Esophagus muscularis mucosa (tissue), 4 donors: ENCODE measurements at regions not wholly inside any gene's neighbourhood (a gene's known extent, or its start where the extent isn't known, plus 50 kb on each side); places are given as distances from the start of the nearest gene placed in this dataset.

Experiments used
- DNase-seq: peaks from one replicate; pipeline ENCODE4 v3.0.0-alpha.2; 2017; ENCODE audit errors: extremely low spot score
- H3K27ac ChIP-seq, 4 donors: fragments of 200-600 bp; sonication (generic); replicated peaks in 1 of 4; 1 replicate in 3 of 4; 2 replicates in 1 of 4; pipeline ENCODE4 v1.5.1; 2016 to 2019; ENCODE audit warnings: mild to moderate bottlenecking in 1 of 4
- H3K27me3 ChIP-seq, 4 donors: fragments of 200-600 bp; sonication (generic); one replicate each; pipeline versions ENCODE4 v1.5.1 to v1.6.0; 2016 to 2019
- H3K36me3 ChIP-seq, 4 donors: fragments of 200-600 bp; sonication (generic); one replicate each; pipeline ENCODE4 v1.5.1; 2016 to 2019
- H3K4me1 ChIP-seq, 4 donors: fragments of 200-600 bp; sonication (generic); one replicate each; pipeline ENCODE4 v1.5.1; 2016 to 2019
- H3K4me3 ChIP-seq, 4 donors: fragments of 200-600 bp; sonication (generic); 1 replicate in 2 of 4; 2 replicates in 2 of 4; pipeline ENCODE4 v1.5.1; 2016 to 2019; ENCODE audit warnings: mild to moderate bottlenecking in 4 of 4, moderate library complexity in 1 of 4
- H3K9me3 ChIP-seq, 4 donors: fragments of 200-600 bp; sonication (generic); 1 replicate in 3 of 4; 2 replicates in 1 of 4; pipeline ENCODE4 v1.5.1; 2016 to 2019
- CTCF ChIP-seq, 3 experiments: fragments of 200-600 bp in 2 of 3; fragments of 450-650 bp in 1 of 3; sonication (generic) in 2 of 3; IDR thresholded peaks; one replicate each; pipeline ENCODE4 v1.5.1; 2017 to 2019; ENCODE audit warnings: antibody characterized with exemption in 3 of 3, mild to moderate bottlenecking in 2 of 3, moderate library complexity in 1 of 3
- EP300 ChIP-seq: sonication (generic); formaldehyde crosslinking; IDR thresholded peaks from one replicate; pipeline ENCODE4 v1.6.1; 2017; ENCODE audit warnings: antibody characterized with exemption
- POLR2A ChIP-seq: fragments of 450-650 bp; IDR thresholded peaks from one replicate; pipeline ENCODE4 v1.6.1; 2017; ENCODE audit warnings: antibody characterized with exemption, moderate library complexity, mild to moderate bottlenecking, low read depth
- POLR2AphosphoS5 ChIP-seq, 2 donors: sonication (generic); formaldehyde crosslinking; IDR thresholded peaks; one replicate each; pipeline ENCODE4 v1.6.1; 2017; ENCODE audit warnings: antibody characterized with exemption in 2 of 2
- WGBS: methylation state at CpG from one replicate; pipeline ENCODE4 v1.1.5; 2018; 5-methylcytosine and 5-hydroxymethylcytosine counted together
- intact Hi-C: fragments of 100-400 bp; cut with DNase I; formaldehyde crosslinking; loops from one replicate; pipeline ENCODE4 v1.15.1; 2023

- H3K4me1 ChIP-seq = peaks cover 0 to 5% (median 0%) of the 10 kb centered on the region in 4 donors
- intact Hi-C loops = no loop called here
- no peak overlapping the region for H3K4me3 ChIP-seq
- DNase-seq = no peak
- TF ChIP-seq EP300 (no peak), POLR2AphosphoS5 (IDR thresholded peaks at IDR 0.05) (no peak), CTCF (IDR thresholded peaks at IDR 0.05) (no peak), POLR2A (no peak)
- WGBS = 46% methylated on average over 1 of the region's 1 CpG
- no peak overlapping the region for H3K27ac ChIP-seq
- H3K9me3 ChIP-seq = no peaks in the 10 kb centered on the region
- H3K27me3 ChIP-seq = no peaks in the 10 kb centered on the region
- H3K36me3 ChIP-seq = no peaks in the 10 kb centered on the region
Measured at GRCh38 chr14:26866721-26867120, 268.9 kb upstream of the NOVA1 start.

- Histone ChIP-seq H3K36me3 (no peaks in the 10 kb centered on the region), H3K4me1 (peaks cover 0 to 5% (median 0%) of the 10 kb centered on the region in 4 donors), H3K27me3 (no peaks in the 10 kb centered on the region), H3K4me3 (no peak overlapping the region), H3K27ac (no peak overlapping the region), H3K9me3 (no peaks in the 10 kb centered on the region)
- TF ChIP-seq POLR2AphosphoS5 (IDR thresholded peaks at IDR 0.05) = no peak
- no peak for TF ChIP-seq POLR2A
- no peak for DNase-seq
- intact Hi-C loops = no loop called here
- WGBS = 37% methylated on average over 6 of the region's 6 CpGs
Measured at GRCh38 chr14:26867171-26867757, 269.4 kb upstream of the NOVA1 start.

GRCh38 chr14:26870096-26870495 lies 272.3 kb upstream of the NOVA1 start:
- TF ChIP-seq EP300 (no peak), POLR2AphosphoS5 (IDR thresholded peaks at IDR 0.05) (no peak), POLR2A (no peak), CTCF (IDR thresholded peaks at IDR 0.05) (no peak)
- intact Hi-C loops = no loop called here
- WGBS = 76% methylated on average over 2 of the region's 2 CpGs
- DNase-seq = no peak
- H3K9me3 ChIP-seq = no peaks in the 10 kb centered on the region
- peaks cover 0 to 8% (median 3%) of the 10 kb centered on the region in 4 donors for H3K4me1 ChIP-seq
- no peaks in the 10 kb centered on the region for H3K27me3 ChIP-seq
- H3K4me3 ChIP-seq = no peak overlapping the region
- H3K36me3 ChIP-seq = no peaks in the 10 kb centered on the region
- no peak overlapping the region for H3K27ac ChIP-seq

GRCh38 chr14:26870722-26871617 lies 273.1 kb upstream of the NOVA1 start:
- intact Hi-C loops = no loop called here
- WGBS = 46% methylated on average over 8 of the region's 8 CpGs

More at GRCh38 chr14:26870722-26871617, 273.1 kb upstream of the NOVA1 start:
- Histone ChIP-seq H3K4me1 (peaks cover 0 to 8% (median 3%) of the 10 kb centered on the region in 4 donors), H3K9me3 (no peaks in the 10 kb centered on the region), H3K27me3 (no peaks in the 10 kb centered on the region), H3K27ac (no peak overlapping the region), H3K36me3 (no peaks in the 10 kb centered on the region), H3K4me3 (no peak overlapping the region)
- no peak for DNase-seq
- TF ChIP-seq CTCF (IDR thresholded peaks at IDR 0.05) (no peak), EP300 (no peak), POLR2AphosphoS5 (IDR thresholded peaks at IDR 0.05) (no peak), POLR2A (no peak)
